Fibroblast of mammary gland (primary cell): ENCODE measurements at regions not wholly inside any gene's neighbourhood (a gene's known extent, or its start where the extent isn't known, plus 50 kb on each side); places are given as distances from the start of the nearest gene placed in this dataset.
"Not testable (repeated sequence)": the region's sequence is repeated elsewhere in the genome, so short reads cannot be mapped to it uniquely, and the experiment has no call there.

Source experiments
- DNase-seq: peaks from one replicate; pipeline ENCODE4 v3.0.0-alpha.2; 2010; ENCODE audit warnings: low read depth
- H3K4me3 ChIP-seq: 2 replicates; pipeline ENCODE4 v1.5.1; 2011; ENCODE audit warnings: low read depth, mild to moderate bottlenecking, low read length, moderate library complexity; ENCODE audit not compliant: control insufficient read depth
- CTCF ChIP-seq: conservative IDR thresholded peaks from 2 replicates; pipeline ENCODE4 v1.5.1; 2011; ENCODE audit warnings: low read depth, low read length, inconsistent platforms; ENCODE audit not compliant: control insufficient read depth, insufficient read depth

- TF ChIP-seq CTCF: no peak
- DNase-seq: peak; percentile 87
- H3K4me3 ChIP-seq: no peak overlapping the region
Observed at GRCh38 chr2:236782938-236783337, 213.3 kb downstream of the ACKR3 start.

- H3K4me3 ChIP-seq: no peak overlapping the region
- TF ChIP-seq CTCF: no peak
- DNase-seq: no peak
Observed at GRCh38 chr2:236783417-236784020, 213.9 kb downstream of the ACKR3 start.

- no peak overlapping the region for H3K4me3 ChIP-seq
- no peak for TF ChIP-seq CTCF
- peak; percentile 60 for DNase-seq
Observed at GRCh38 chr2:236785611-236786057, 216.0 kb downstream of the ACKR3 start.

DNA sequence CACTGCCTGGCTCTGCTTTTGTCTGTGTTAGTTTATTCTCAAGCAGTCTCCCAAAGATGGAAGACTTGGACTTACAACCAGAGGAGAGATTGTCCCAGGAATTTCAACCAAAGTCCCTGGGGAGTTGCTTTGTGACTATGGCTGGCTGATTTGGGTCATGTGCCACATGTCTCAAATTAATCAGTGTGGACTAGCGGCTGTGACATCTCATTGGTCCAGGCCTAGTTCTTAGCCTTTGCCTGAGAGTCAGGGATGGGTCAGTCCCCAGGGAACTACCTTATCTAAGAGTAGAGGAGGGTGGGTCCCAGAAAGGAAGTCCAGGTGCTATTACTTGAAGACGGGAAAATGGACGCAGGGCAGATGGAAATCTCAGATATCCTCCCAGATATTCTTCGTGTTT is 217.1 kb downstream of the ACKR3 start:
- TF ChIP-seq CTCF: no peak
- no peak overlapping the region for H3K4me3 ChIP-seq
- DNase-seq: no peak

- not testable (repeated sequence) for DNase-seq, H3K4me3 ChIP-seq
Observed at GRCh38 chr2:236787376-236787775, 217.8 kb downstream of the ACKR3 start.

- TF ChIP-seq CTCF: no peak
- DNase-seq: no peak
- no peak overlapping the region for H3K4me3 ChIP-seq
Observed at GRCh38 chr2:236787885-236788284, 218.3 kb downstream of the ACKR3 start.

GRCh38 chr2:236790963-236791362 is 221.3 kb downstream of the ACKR3 start:
- no peak for TF ChIP-seq CTCF
- no peak for DNase-seq
- H3K4me3 ChIP-seq: no peak overlapping the region
